ENCODE measurements at regions not wholly inside any gene's neighbourhood (a gene's known extent, or its start where the extent isn't known, plus 50 kb on each side); places are given as distances from the start of the nearest gene placed in this dataset.

DNA sequence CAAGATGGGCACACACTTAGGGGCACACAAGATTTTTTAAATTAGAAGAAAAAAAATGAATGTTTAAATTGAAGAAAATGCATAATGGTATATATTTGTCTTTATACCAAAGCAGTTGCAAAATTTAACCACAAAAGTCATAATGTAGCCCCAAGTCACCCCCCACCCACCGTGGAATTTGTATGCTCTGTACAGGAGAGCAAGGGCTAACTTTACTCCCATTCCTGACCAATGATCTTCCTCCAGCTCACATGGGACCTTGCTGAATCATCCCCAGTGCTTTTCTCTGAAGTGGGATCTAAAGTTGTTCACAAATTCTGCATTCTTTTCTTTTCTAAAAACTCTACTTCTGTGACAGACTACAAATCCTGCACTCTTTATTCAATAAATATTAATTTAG lies 597.0 kb downstream of the UQCRFS1 start:
- TF ChIP-seq, protein P1, sequence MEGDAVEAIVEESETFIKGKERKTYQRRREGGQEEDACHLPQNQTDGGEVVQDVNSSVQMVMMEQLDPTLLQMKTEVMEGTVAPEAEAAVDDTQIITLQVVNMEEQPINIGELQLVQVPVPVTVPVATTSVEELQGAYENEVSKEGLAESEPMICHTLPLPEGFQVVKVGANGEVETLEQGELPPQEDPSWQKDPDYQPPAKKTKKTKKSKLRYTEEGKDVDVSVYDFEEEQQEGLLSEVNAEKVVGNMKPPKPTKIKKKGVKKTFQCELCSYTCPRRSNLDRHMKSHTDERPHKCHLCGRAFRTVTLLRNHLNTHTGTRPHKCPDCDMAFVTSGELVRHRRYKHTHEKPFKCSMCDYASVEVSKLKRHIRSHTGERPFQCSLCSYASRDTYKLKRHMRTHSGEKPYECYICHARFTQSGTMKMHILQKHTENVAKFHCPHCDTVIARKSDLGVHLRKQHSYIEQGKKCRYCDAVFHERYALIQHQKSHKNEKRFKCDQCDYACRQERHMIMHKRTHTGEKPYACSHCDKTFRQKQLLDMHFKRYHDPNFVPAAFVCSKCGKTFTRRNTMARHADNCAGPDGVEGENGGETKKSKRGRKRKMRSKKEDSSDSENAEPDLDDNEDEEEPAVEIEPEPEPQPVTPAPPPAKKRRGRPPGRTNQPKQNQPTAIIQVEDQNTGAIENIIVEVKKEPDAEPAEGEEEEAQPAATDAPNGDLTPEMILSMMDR (IDR thresholded peaks at IDR 0.05), result no peak
- TF ChIP-seq POLR2A (IDR thresholded peaks at IDR 0.05), result no peak

Measured in heart left ventricle (tissue), 13 donors.